Keratinocyte (primary cell): ENCODE measurements at regions not wholly inside any gene's neighbourhood (a gene's known extent, or its start where the extent isn't known, plus 50 kb on each side); places are given as distances from the start of the nearest gene placed in this dataset.

Source experiments
- DNase-seq: peaks from one replicate; pipeline ENCODE4 v3.0.0-alpha.2; 2011; ENCODE audit warnings: low read depth, missing footprints, low spot score
- FAIRE-seq: peaks from 2 replicates; lab custom pipeline; 2011; peaks lifted over from hg19 to GRCh38; lab: Jason Lieb, UNC
- H2AFZ ChIP-seq: 2 replicates; pipeline ENCODE4 v1.6.0; 2012; ENCODE audit warnings: low read length, control low read depth, inconsistent platforms; ENCODE audit not compliant: control insufficient read depth
- H3K27ac ChIP-seq: 2 replicates; pipeline ENCODE4 v1.5.1; 2011; ENCODE audit warnings: low read length; ENCODE audit not compliant: control insufficient read depth, insufficient read depth
- H3K27me3 ChIP-seq: 3 replicates; pipeline ENCODE4 v1.6.0; 2011; ENCODE audit warnings: low read length; ENCODE audit not compliant: control insufficient read depth, insufficient read depth; ENCODE audit errors: extremely low read depth
- H3K36me3 ChIP-seq, 2 experiments: 2 replicates in 1 of 2; 3 replicates in 1 of 2; pipeline ENCODE4 v1.5.1; 2011; ENCODE audit warnings: low read length in 2 of 2, mild to moderate bottlenecking in 1 of 2; ENCODE audit not compliant: control insufficient read depth in 2 of 2, insufficient read depth in 2 of 2; ENCODE audit errors: extremely low read depth in 1 of 2
- H3K4me1 ChIP-seq: 3 replicates; pipeline ENCODE4 v1.5.1; 2011; ENCODE audit warnings: low read length; ENCODE audit not compliant: control insufficient read depth, insufficient read depth; ENCODE audit errors: extremely low read depth
- H3K4me2 ChIP-seq: 3 replicates; pipeline ENCODE4 v1.6.0; 2011; ENCODE audit warnings: low read depth, low read length; ENCODE audit not compliant: control insufficient read depth, insufficient read depth; ENCODE audit errors: extremely low read depth
- H3K4me3 ChIP-seq, 3 experiments: fragments of 200-600 bp in 1 of 3; sonication (generic) in 1 of 3; 2 replicates in 2 of 3; 3 replicates in 1 of 3; pipeline ENCODE4 v1.5.1; 2011 to 2016; ENCODE audit warnings: low read length in 3 of 3, mild to moderate bottlenecking in 3 of 3, control low read depth in 2 of 3, inconsistent platforms in 1 of 3, low read depth in 1 of 3, mixed read lengths in 1 of 3, mixed run types in 1 of 3, moderate library complexity in 1 of 3; ENCODE audit not compliant: control insufficient read depth in 2 of 3, insufficient read depth in 2 of 3; ENCODE audit errors: extremely low read depth in 1 of 3
- H3K79me2 ChIP-seq: 2 replicates; pipeline ENCODE4 v1.6.0; 2012; ENCODE audit warnings: low read length; ENCODE audit not compliant: control insufficient read depth, insufficient read depth
- H3K9ac ChIP-seq: 3 replicates; pipeline ENCODE4 v1.6.0; 2011; ENCODE audit warnings: low read length; ENCODE audit not compliant: control insufficient read depth, insufficient read depth; ENCODE audit errors: extremely low read depth
- H3K9me1 ChIP-seq: 3 replicates; pipeline ENCODE4 v1.6.0; 2011; ENCODE audit warnings: low read length; ENCODE audit not compliant: control insufficient read depth, insufficient read depth; ENCODE audit errors: extremely low read depth
- H3K9me3 ChIP-seq: 2 replicates; pipeline ENCODE4 v1.5.1; 2012; ENCODE audit warnings: low read depth, low read length; ENCODE audit not compliant: control insufficient read depth
- H4K20me1 ChIP-seq: 3 replicates; pipeline ENCODE4 v1.6.0; 2011; ENCODE audit warnings: low read length; ENCODE audit not compliant: control insufficient read depth, insufficient read depth; ENCODE audit errors: extremely low read depth
- CTCF ChIP-seq, 3 experiments: IDR thresholded peaks in 1 of 3; conservative IDR thresholded peaks in 1 of 3; optimal IDR thresholded peaks in 1 of 3; 2 replicates in 2 of 3; 3 replicates in 1 of 3; pipeline versions ENCODE3 to v1.5.1; 2011; ENCODE audit warnings: low read length in 3 of 3, mild to moderate bottlenecking in 3 of 3, moderate library complexity in 2 of 3, control low read depth in 1 of 3, inconsistent platforms in 1 of 3; ENCODE audit not compliant: insufficient read depth in 2 of 3; ENCODE audit errors: extremely low read depth in 1 of 3
- EZH2 ChIP-seq: IDR thresholded peaks from one replicate; pipeline ENCODE4 v1.6.1; 2012; ENCODE audit warnings: inconsistent platforms, mild to moderate bottlenecking, low read length, moderate library complexity
- dilution Hi-C: fragments of 300-500 bp; cut with MboI; formaldehyde crosslinking; loops from one replicate; pipeline ENCODE4 v1.7.0; 2020; ENCODE audit warnings: low sequenced_read_pairs; ENCODE audit not compliant: extremely low pct_ligation_motif_present

- no peaks in the 10 kb centered on the region for H3K27me3 ChIP-seq
- TF ChIP-seq EZH2 (no peak), CTCF (optimal IDR thresholded peaks at IDR 0.05 in 1 of 3, IDR thresholded peaks at IDR 0.05 in 1 of 3, conservative IDR thresholded peaks at IDR 0.05 in 1 of 3; ENCODE audit: extremely low read depth in 1 of 3, insufficient read depth in 2 of 3, low read length in 3 of 3) (peak in 1 of 3 experiments; percentile 35)
- no peaks in the 10 kb centered on the region for H3K4me1 ChIP-seq
- FAIRE-seq = no peak
- H3K27ac ChIP-seq = no peak overlapping the region
- H3K9me1 ChIP-seq = no peaks in the 10 kb centered on the region
- no peak overlapping the region for H2AFZ ChIP-seq
- dilution Hi-C loops = no loop called here
- no peaks in the 10 kb centered on the region for H4K20me1 ChIP-seq
- H3K4me3 ChIP-seq = no peak overlapping the region
- no peaks in the 10 kb centered on the region for H3K36me3 ChIP-seq
- DNase-seq = no peak
- no peak overlapping the region for H3K4me2 ChIP-seq
- no peaks in the 10 kb centered on the region for H3K79me2 ChIP-seq
- H3K9me3 ChIP-seq = no peaks in the 10 kb centered on the region
- H3K9ac ChIP-seq = no peak overlapping the region
Measured at GRCh38 chr11:80136991-80137390, 696.2 kb upstream of the TENM4 start.

- no peak for DNase-seq
- Histone ChIP-seq H4K20me1 (no peaks in the 10 kb centered on the region), H3K4me1 (no peaks in the 10 kb centered on the region), H3K9me3 (no peaks in the 10 kb centered on the region), H3K27me3 (no peaks in the 10 kb centered on the region), H3K4me2 (no peak overlapping the region), H3K27ac (no peak overlapping the region), H3K4me3 (no peak overlapping the region), H2AFZ (no peak overlapping the region), H3K9me1 (no peaks in the 10 kb centered on the region), H3K9ac (no peak overlapping the region), H3K79me2 (no peaks in the 10 kb centered on the region), H3K36me3 (no peaks in the 10 kb centered on the region)
- dilution Hi-C loops = no loop called here
- FAIRE-seq = no peak
- TF ChIP-seq EZH2 (no peak), CTCF (optimal IDR thresholded peaks at IDR 0.05 in 1 of 3, IDR thresholded peaks at IDR 0.05 in 1 of 3, conservative IDR thresholded peaks at IDR 0.05 in 1 of 3; ENCODE audit: extremely low read depth in 1 of 3, insufficient read depth in 2 of 3, low read length in 3 of 3) (no peak)
Measured at GRCh38 chr11:80129396-80129795, 688.6 kb upstream of the TENM4 start.
